Pancreas (tissue), 10 donors: ENCODE measurements at regions not wholly inside any gene's neighbourhood (a gene's known extent, or its start where the extent isn't known, plus 50 kb on each side); places are given as distances from the start of the nearest gene placed in this dataset.

Source experiments
- ATAC-seq, 4 donors: fragments of 200-7000 bp; cut with Tn5 transposase; one replicate each; pipeline versions ENCODE4 v1.8.0 to v1.9.1; 2020; ENCODE audit warnings: mild to moderate bottlenecking in 4 of 4, moderate library complexity in 4 of 4
- DNase-seq, 6 donors: peaks; one replicate each; pipeline ENCODE4 v3.0.0-alpha.2; 2020
- FAIRE-seq: peaks from 2 replicates; lab custom pipeline; 2012; peaks lifted over from hg19 to GRCh38; lab: Jason Lieb, UNC
- H3K27ac ChIP-seq, 4 donors: fragments of 200-600 bp; sonication (generic); 1 replicate in 3 of 4; 2 replicates in 1 of 4; pipeline versions ENCODE4 v1.5.0 to v1.8.0; 2020
- H3K27me3 ChIP-seq, 4 donors: fragments of 200-600 bp; one replicate each; pipeline ENCODE4 v1.8.0; 2021
- H3K36me3 ChIP-seq, 3 donors: fragments of 200-600 bp; sonication (generic) in 1 of 3; one replicate each; pipeline versions ENCODE4 v1.5.0 to v1.8.0; 2020 to 2021
- H3K4me1 ChIP-seq, 3 donors: fragments of 200-600 bp; one replicate each; pipeline ENCODE4 v1.8.0; 2021
- H3K4me3 ChIP-seq, 4 donors: fragments of 200-600 bp; sonication (generic) in 2 of 4; one replicate each; pipeline versions ENCODE4 v1.5.0 to v1.8.0; 2020 to 2021
- H3K9me3 ChIP-seq, 4 donors: fragments of 200-600 bp; one replicate each; pipeline ENCODE4 v1.8.0; 2021
- WGBS, 2 donors: extraction: QIAGEN DNeasy Blood & Tissue Kit; methylation state at CpG; one replicate each; pipeline ENCODE4 v1.1.7; 2013; 5-methylcytosine and 5-hydroxymethylcytosine counted together
- intact Hi-C, 3 donors: fragments of 100-400 bp; cut with DNase I; formaldehyde crosslinking; loops; one replicate each; pipeline versions ENCODE4 v1.11.1 to v1.14.2; 2022
- TF ChIP-seq, protein P1 (sequence below), 4 donors: fragments of 200-600 bp; sonication (generic) in 3 of 4; IDR thresholded peaks; one replicate each; pipeline versions ENCODE4 v1.5.0 to v1.8.0; 2021; ENCODE audit warnings: antibody characterized with exemption in 4 of 4
- donor health status: healthy with polysubstance abuse.
- donor health status: DM: no; HTN: no; CAD: no; lungs with moderate emphysema.
- donor health status: DM: no; HTN: no; CAD: no.
- donor health status: control.
- donor health status: control.
- donor health status: Bipolar disorder and iron deficiency.
- donor health status: DM: yes; HTN: yes; CAD: no.
- donor health status: DM: no; HTN: no; CAD: no.
- donor health status: DM: no; HTN: no; CAD: no.
- donor health status: DM: yes; HTN: yes; CAD: no.

DNA sequence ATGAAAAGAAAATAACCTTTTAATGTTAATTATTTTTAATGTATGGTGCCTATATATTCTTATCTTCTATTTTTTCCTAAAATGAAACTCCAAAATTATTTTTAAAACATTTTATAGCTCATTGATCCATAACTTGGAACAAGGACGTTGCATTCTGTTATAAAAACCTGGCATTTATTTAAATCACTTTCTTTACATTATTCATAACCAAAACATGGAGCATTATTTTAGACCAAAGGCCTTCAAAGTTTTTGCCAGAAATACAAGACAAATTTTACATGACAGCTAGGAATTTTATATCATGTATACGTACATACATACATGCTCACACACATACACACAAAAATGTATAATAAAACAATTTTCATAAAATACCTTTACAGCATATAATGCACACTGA, 259.8 kb downstream of the QDPR start:
- Histone ChIP-seq H3K27ac (no peak overlapping the region), H3K4me1 (no peaks in the 10 kb centered on the region), H3K4me3 (no peak overlapping the region), H3K27me3 (peaks cover 0 to 4% (median 0%) of the 10 kb centered on the region in 4 donors), H3K9me3 (no peaks in the 10 kb centered on the region), H3K36me3 (no peaks in the 10 kb centered on the region)
- no peak for ATAC-seq
- TF ChIP-seq, protein P1, sequence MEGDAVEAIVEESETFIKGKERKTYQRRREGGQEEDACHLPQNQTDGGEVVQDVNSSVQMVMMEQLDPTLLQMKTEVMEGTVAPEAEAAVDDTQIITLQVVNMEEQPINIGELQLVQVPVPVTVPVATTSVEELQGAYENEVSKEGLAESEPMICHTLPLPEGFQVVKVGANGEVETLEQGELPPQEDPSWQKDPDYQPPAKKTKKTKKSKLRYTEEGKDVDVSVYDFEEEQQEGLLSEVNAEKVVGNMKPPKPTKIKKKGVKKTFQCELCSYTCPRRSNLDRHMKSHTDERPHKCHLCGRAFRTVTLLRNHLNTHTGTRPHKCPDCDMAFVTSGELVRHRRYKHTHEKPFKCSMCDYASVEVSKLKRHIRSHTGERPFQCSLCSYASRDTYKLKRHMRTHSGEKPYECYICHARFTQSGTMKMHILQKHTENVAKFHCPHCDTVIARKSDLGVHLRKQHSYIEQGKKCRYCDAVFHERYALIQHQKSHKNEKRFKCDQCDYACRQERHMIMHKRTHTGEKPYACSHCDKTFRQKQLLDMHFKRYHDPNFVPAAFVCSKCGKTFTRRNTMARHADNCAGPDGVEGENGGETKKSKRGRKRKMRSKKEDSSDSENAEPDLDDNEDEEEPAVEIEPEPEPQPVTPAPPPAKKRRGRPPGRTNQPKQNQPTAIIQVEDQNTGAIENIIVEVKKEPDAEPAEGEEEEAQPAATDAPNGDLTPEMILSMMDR (IDR thresholded peaks at IDR 0.05): no peak
- FAIRE-seq: no peak
- intact Hi-C loops: no loop called here
- 49 to 60% methylated on average over 2 of the region's 2 CpGs for WGBS, 2 donors
- no peak for DNase-seq

DNA sequence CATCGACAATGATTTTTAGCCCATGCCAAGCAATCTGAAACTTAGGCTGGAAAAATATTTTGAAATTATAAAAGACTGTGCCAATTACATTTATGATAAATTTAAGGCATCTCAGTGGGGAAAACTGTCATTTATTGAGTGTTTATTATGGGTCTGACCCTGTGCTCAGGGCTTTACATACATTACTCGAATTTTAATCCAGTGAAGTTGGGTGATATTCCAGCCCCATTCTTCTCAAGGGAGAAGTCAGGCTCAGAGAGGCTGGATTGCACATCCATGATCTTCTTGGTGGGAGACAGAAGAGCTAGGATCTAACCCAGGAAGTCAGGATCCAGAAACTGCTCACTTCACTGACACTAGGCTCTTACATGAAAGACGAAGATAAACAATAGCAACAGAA, 260.8 kb downstream of the QDPR start:
- Histone ChIP-seq H3K27ac (no peak overlapping the region), H3K4me3 (no peak overlapping the region), H3K36me3 (no peaks in the 10 kb centered on the region), H3K9me3 (no peaks in the 10 kb centered on the region), H3K4me1 (no peaks in the 10 kb centered on the region), H3K27me3 (peaks cover 0 to 4% (median 0%) of the 10 kb centered on the region in 4 donors)
- DNase-seq: no peak
- 49 to 52% methylated on average over 3 of the region's 3 CpGs for WGBS, 2 donors
- no peak for ATAC-seq
- FAIRE-seq: no peak
- TF ChIP-seq, protein P1 (IDR thresholded peaks at IDR 0.05): no peak
- intact Hi-C loops: no loop called here

DNA sequence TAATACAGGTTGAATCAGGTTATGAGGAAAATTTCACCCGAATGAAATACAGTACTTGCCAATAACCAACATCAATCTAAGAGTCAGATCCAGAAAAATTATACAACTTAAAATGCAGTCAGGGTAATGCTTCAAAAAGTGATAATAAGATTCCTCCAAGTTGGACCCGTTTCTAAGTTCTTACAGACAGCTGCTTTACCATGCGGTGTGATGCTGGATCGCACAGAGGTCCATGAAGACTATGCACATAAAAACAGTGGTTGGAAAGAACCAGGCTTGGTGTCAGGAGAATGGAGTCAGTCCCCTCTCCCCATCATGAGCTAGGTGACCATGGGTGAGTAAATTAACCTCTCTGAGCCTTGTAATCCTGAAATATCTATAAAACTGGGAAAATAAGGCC, 261.3 kb downstream of the QDPR start:
- Histone ChIP-seq H3K27ac (no peak overlapping the region), H3K36me3 (no peaks in the 10 kb centered on the region), H3K27me3 (peaks cover 0 to 4% (median 0%) of the 10 kb centered on the region in 4 donors), H3K4me3 (no peak overlapping the region), H3K9me3 (no peaks in the 10 kb centered on the region), H3K4me1 (no peaks in the 10 kb centered on the region)
- FAIRE-seq: no peak
- intact Hi-C loops: no loop called here
- 67 to 79% methylated on average over 4 of the region's 4 CpGs for WGBS, 2 donors
- no peak for ATAC-seq
- TF ChIP-seq, protein P1 (IDR thresholded peaks at IDR 0.05): no peak
- DNase-seq: no peak

DNA sequence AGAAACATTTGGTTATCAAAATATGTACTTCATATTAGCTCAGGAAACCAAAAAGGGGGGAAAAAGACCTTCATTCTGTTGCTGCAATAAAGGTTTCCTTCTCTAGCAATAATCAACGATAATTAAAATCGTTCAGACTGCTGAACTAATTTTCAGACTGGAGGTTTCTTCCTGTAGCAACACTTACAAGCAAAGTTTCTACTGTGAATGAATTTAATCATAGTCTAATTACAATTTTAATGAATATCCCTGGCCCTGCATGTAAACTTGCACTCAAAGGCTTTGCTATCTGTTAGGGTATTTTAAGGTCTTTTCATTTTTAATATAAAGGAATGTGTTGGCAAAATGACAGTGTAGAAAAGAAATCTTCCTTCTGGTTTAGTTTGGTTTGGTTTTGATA, 265.2 kb downstream of the QDPR start:
- H3K27ac ChIP-seq: no peak overlapping the region

DNA sequence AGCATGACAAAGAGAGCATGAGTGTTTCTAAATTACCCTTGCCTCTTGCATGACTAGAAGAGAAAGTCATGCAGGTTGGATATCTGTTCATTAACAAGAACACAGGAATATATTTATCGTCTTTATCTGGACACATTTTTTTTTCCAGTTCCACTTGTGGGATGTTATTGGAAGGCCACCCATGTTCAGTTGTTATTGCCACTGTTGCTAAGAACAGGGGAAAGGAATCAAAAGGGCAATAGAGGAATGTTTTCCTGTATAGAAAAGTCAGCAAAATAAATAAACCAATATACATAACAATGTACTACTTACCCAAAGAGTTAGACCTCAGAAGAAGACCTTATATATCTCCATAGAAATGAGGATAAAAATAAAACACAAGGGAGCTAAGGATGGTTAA, 270.1 kb downstream of the QDPR start:
- intact Hi-C loops: no loop called here
- DNase-seq: no peak
- no peaks in the 10 kb centered on the region for H3K36me3 ChIP-seq
- no peak overlapping the region for H3K4me3 ChIP-seq
- no peak for FAIRE-seq
- TF ChIP-seq, protein P1 (IDR thresholded peaks at IDR 0.05): no peak
- ATAC-seq: no peak
- no peaks in the 10 kb centered on the region for H3K27me3 ChIP-seq
- H3K27ac ChIP-seq: no peak overlapping the region
- 57 to 74% methylated on average over 1 of the region's 1 CpG for WGBS, 2 donors
- H3K4me1 ChIP-seq: no peaks in the 10 kb centered on the region
- no peaks in the 10 kb centered on the region for H3K9me3 ChIP-seq

More for the DNA sequence above, 265.2 kb downstream of the QDPR start:
- no peak overlapping the region for H3K4me3 ChIP-seq
- no peaks in the 10 kb centered on the region for H3K36me3 ChIP-seq
- TF ChIP-seq, protein P1 (IDR thresholded peaks at IDR 0.05): no peak
- no peak for ATAC-seq
- WGBS, 2 donors: 49 to 63% methylated on average over 2 of the region's 2 CpGs
- no peaks in the 10 kb centered on the region for H3K4me1 ChIP-seq
- peaks cover 0 to 4% (median 0%) of the 10 kb centered on the region in 4 donors for H3K27me3 ChIP-seq
- intact Hi-C loops: no loop called here
- FAIRE-seq: no peak
- H3K9me3 ChIP-seq: no peaks in the 10 kb centered on the region
- no peak for DNase-seq
